ENCODE measurements at regions not wholly inside any gene's neighbourhood (a gene's known extent, or its start where the extent isn't known, plus 50 kb on each side); places are given as distances from the start of the nearest gene placed in this dataset.
A peak's percentile ranks its signal among the peaks of the same experiment; 100 is the strongest.

- H3K4me3 ChIP-seq (replicated peaks in 1 of 2; ENCODE audit: low read depth in 1 of 2, low read length in 2 of 2) = no peak overlapping the region
- ChIA-PET RAD21 (ENCODE audit: low non-redundant PET in 1 of 2, low total read pairs in 2 of 2, uncharacterized antibody in 2 of 2, unreplicated experiment in 2 of 2) (no interaction called here), POLR2A (interaction anchor here (0.6 to 1.1 kb wide), 2 partner anchors 24 to 548 kb away, joined by 3 read pairs; no protein-coding TSS in a partner anchor), CTCF (no interaction called here)
- H3K27me3 ChIP-seq (ENCODE audit: insufficient read depth, low read length) = no peaks in the 10 kb centered on the region
- H3K9me2 ChIP-seq (ENCODE audit: insufficient read depth) = no peaks in the 10 kb centered on the region
- H3K9ac ChIP-seq (ENCODE audit: low read length) = no peak overlapping the region
- H3K4me2 ChIP-seq (ENCODE audit: low read length) = no peak overlapping the region
- TF ChIP-seq RAD21 (IDR thresholded peaks at IDR 0.05; ENCODE audit: low read depth) (peak; percentile 70), CBX3 (IDR thresholded peaks at IDR 0.05; ENCODE audit: low read depth) (no peak), POLR2AphosphoS5 (IDR thresholded peaks at IDR 0.05; ENCODE audit: low read depth, low read length) (no peak), ATF3 (IDR thresholded peaks at IDR 0.05) (no peak), JUND (IDR thresholded peaks at IDR 0.05) (no peak), CTCF (IDR thresholded peaks at IDR 0.05 in 2 of 3, conservative IDR thresholded peaks at IDR 0.05 in 1 of 3; ENCODE audit: borderline replicate concordance in 1 of 3, insufficient read depth in 1 of 3, low read depth in 2 of 3, low read length in 2 of 3) (peak in 2 of 3 experiments; percentile 24 to 37; a peak in 2 of 6 replicates)
- no peaks in the 10 kb centered on the region for H3K36me3 ChIP-seq (ENCODE audit: control insufficient read depth in 1 of 2, insufficient read depth in 2 of 2, low read length in 2 of 2)
- no peaks in the 10 kb centered on the region for H4K20me1 ChIP-seq (ENCODE audit: insufficient read depth)
- peak; percentile 67 for ATAC-seq
- no peaks in the 10 kb centered on the region for H3K4me1 ChIP-seq (ENCODE audit: control insufficient read depth in 1 of 2, insufficient read depth in 2 of 2, low read length in 2 of 2)
- no TSS peak for BruUV-seq (replicated peaks)
- intact Hi-C loops (cut with micrococcal nuclease) = no loop called here
- no peaks in the 10 kb centered on the region for H3K79me2 ChIP-seq (ENCODE audit: insufficient read depth, low read length)
- DNase-seq (ENCODE audit: low read depth, low spot score) = no peak
- H3K27ac ChIP-seq (ENCODE audit: low read depth, low read length) = no peak overlapping the region
- no peaks in the 10 kb centered on the region for H3K9me3 ChIP-seq (ENCODE audit: control insufficient read depth in 1 of 2, insufficient read depth in 1 of 2, low read depth in 1 of 2, low read length in 2 of 2)
- H2AFZ ChIP-seq (ENCODE audit: low read depth, low read length, poor library complexity, severe bottlenecking) = no peak overlapping the region
Measured at GRCh38 chr2:111667542-111668273, 216.3 kb downstream of the ANAPC1 start.

GRCh38 chr2:111668274-111668616 is 215.7 kb downstream of the ANAPC1 start:
- TF ChIP-seq ZFX (IDR thresholded peaks at IDR 0.05) (no peak), CEBPB (IDR thresholded peaks at IDR 0.05; ENCODE audit: low read depth) (no peak), JUND (IDR thresholded peaks at IDR 0.05) (no peak), CTCF (IDR thresholded peaks at IDR 0.05 in 2 of 3, conservative IDR thresholded peaks at IDR 0.05 in 1 of 3; ENCODE audit: borderline replicate concordance in 1 of 3, insufficient read depth in 1 of 3, low read depth in 2 of 3, low read length in 2 of 3) (no peak), EGR1 (IDR thresholded peaks at IDR 0.05; ENCODE audit: low read depth) (no peak), SP1 (IDR thresholded peaks at IDR 0.05; ENCODE audit: low read depth) (no peak), ZBTB33 (IDR thresholded peaks at IDR 0.05; ENCODE audit: extremely low read depth, insufficient replicate concordance, low read length) (no peak), SIN3A (IDR thresholded peaks at IDR 0.05; ENCODE audit: low read depth) (no peak), POLR2AphosphoS5 (IDR thresholded peaks at IDR 0.05; ENCODE audit: low read depth, low read length) (no peak), ELF1 (IDR thresholded peaks at IDR 0.05; ENCODE audit: borderline replicate concordance, low read depth) (no peak), CBX3 (IDR thresholded peaks at IDR 0.05; ENCODE audit: low read depth) (no peak)
- Histone ChIP-seq H3K4me3 (replicated peaks in 1 of 2; ENCODE audit: low read depth in 1 of 2, low read length in 2 of 2) (no peak overlapping the region), H3K9me3 (ENCODE audit: control insufficient read depth in 1 of 2, insufficient read depth in 1 of 2, low read depth in 1 of 2, low read length in 2 of 2) (no peaks in the 10 kb centered on the region), H3K27ac (ENCODE audit: low read depth, low read length) (no peak overlapping the region), H3K79me2 (ENCODE audit: insufficient read depth, low read length) (no peaks in the 10 kb centered on the region), H3K9ac (ENCODE audit: low read length) (no peak overlapping the region), H2AFZ (ENCODE audit: low read depth, low read length, poor library complexity, severe bottlenecking) (no peak overlapping the region), H3K27me3 (ENCODE audit: insufficient read depth, low read length) (no peaks in the 10 kb centered on the region), H3K9me2 (ENCODE audit: insufficient read depth) (no peaks in the 10 kb centered on the region), H3K36me3 (ENCODE audit: control insufficient read depth in 1 of 2, insufficient read depth in 2 of 2, low read length in 2 of 2) (no peaks in the 10 kb centered on the region), H3K4me1 (ENCODE audit: control insufficient read depth in 1 of 2, insufficient read depth in 2 of 2, low read length in 2 of 2) (no peaks in the 10 kb centered on the region), H4K20me1 (ENCODE audit: insufficient read depth) (no peaks in the 10 kb centered on the region), H3K4me2 (ENCODE audit: low read length) (no peak overlapping the region)
- intact Hi-C loops (cut with micrococcal nuclease) = no loop called here
- ChIA-PET CTCF (no interaction called here), POLR2A (interaction anchor here (1.1 kb wide), 1 partner anchor 24 kb away, joined by 3 read pairs; no protein-coding TSS in a partner anchor), RAD21 (ENCODE audit: low non-redundant PET in 1 of 2, low total read pairs in 2 of 2, uncharacterized antibody in 2 of 2, unreplicated experiment in 2 of 2) (no interaction called here)
- no TSS peak for BruUV-seq (replicated peaks)
- no peak for ATAC-seq
- no peak for DNase-seq (ENCODE audit: low read depth, low spot score)

All from HCT116 (cell line).